A549 (cell line): ENCODE measurements at regions not wholly inside any gene's neighbourhood (a gene's known extent, or its start where the extent isn't known, plus 50 kb on each side); places are given as distances from the start of the nearest gene placed in this dataset.

Experiments
- ATAC-seq, 2 experiments: fragments of 200-7000 bp in 1 of 2; fragments of >200 bp in 1 of 2; cut with Nextera tagmentation in 1 of 2; cut with Tn5 transposase in 1 of 2; 3 replicates each; pipeline versions ENCODE4 v1.8.0 to v1.9.1; 2018 to 2020; ENCODE audit warnings: mild to moderate bottlenecking in 1 of 2, moderate library complexity in 1 of 2
- CTCF ChIA-PET: fragments of 300-600 bp; sonication (Branson Sonifier 250); formaldehyde crosslinking; extraction: SDS; loops from one replicate; lab custom pipeline; 2021; ENCODE audit warnings: antibody characterized with exemption, inconsistent platforms; lab: Yijun Ruan, JAX
- POLR2A ChIA-PET: fragments of 350-600 bp; formaldehyde crosslinking; extraction: SDS; loops from one replicate; lab custom pipeline; 2021; ENCODE audit warnings: antibody characterized with exemption, inconsistent platforms; lab: Yijun Ruan, JAX
- DNase-seq, 2 experiments: peaks; one replicate each; pipeline versions ENCODE4 v3.0.0 to v3.0.0-alpha.2; 2011 to 2016; ENCODE audit warnings: low read depth in 1 of 2, low spot score in 1 of 2
- FAIRE-seq: peaks from 2 replicates; lab custom pipeline; 2011; peaks lifted over from hg19 to GRCh38; lab: Jason Lieb, UNC
- H3K27ac ChIP-seq, 2 experiments: fragments of >200 bp; sonication (Bioruptor Twin); formaldehyde crosslinking; 3 replicates each; pipeline ENCODE4 v1.5.1; 2016 to 2017
- H3K4me1 ChIP-seq: fragments of >200 bp; sonication (Bioruptor Twin); formaldehyde crosslinking; 3 replicates; pipeline ENCODE4 v1.6.1; 2016
- H3K4me2 ChIP-seq: fragments of >200 bp; sonication (Bioruptor Twin); formaldehyde crosslinking; 3 replicates; pipeline ENCODE4 v1.6.1; 2016
- H3K4me3 ChIP-seq: fragments of >200 bp; sonication (Bioruptor Twin); formaldehyde crosslinking; 3 replicates; pipeline ENCODE4 v1.5.1; 2016
- H3K9me3 ChIP-seq: fragments of >200 bp; sonication (Bioruptor Twin); formaldehyde crosslinking; 3 replicates; pipeline ENCODE4 v1.6.1; 2016
- CEBPB ChIP-seq, 2 experiments: fragments of >200 bp in 1 of 2; sonication (Bioruptor Twin) in 1 of 2; formaldehyde crosslinking in 1 of 2; IDR thresholded peaks; 2 replicates each; pipeline ENCODE4 v1.6.1; 2012 to 2016
- CHD2 ChIP-seq: fragments of 150-350 bp; IDR thresholded peaks from 2 replicates; pipeline ENCODE4 v1.6.1; 2014; ENCODE audit warnings: low read length; ENCODE audit not compliant: partially characterized antibody
- E2F6 ChIP-seq: IDR thresholded peaks from 2 replicates; pipeline ENCODE4 v1.6.1; 2012; ENCODE audit warnings: low read depth, borderline replicate concordance
- EHMT2 ChIP-seq: fragments of 200-600 bp; sonication (generic); IDR thresholded peaks from 2 replicates; pipeline ENCODE4 v1.6.1; 2016; ENCODE audit warnings: antibody characterized with exemption, low read depth, mild to moderate bottlenecking, moderate library complexity
- ESRRA ChIP-seq: fragments of 150-350 bp; IDR thresholded peaks from 2 replicates; pipeline ENCODE4 v1.6.1; 2014; ENCODE audit warnings: mild to moderate bottlenecking, low read length, borderline replicate concordance
- FOSL2 ChIP-seq, 2 experiments: fragments of 450-650 bp in 1 of 2; fragments of >200 bp in 1 of 2; sonication (Bioruptor Twin) in 1 of 2; formaldehyde crosslinking; IDR thresholded peaks; 2 replicates each; pipeline versions ENCODE4 v1.5.0 to v1.6.1; 2016 to 2020; ENCODE audit warnings: mild to moderate bottlenecking in 1 of 2, moderate library complexity in 1 of 2
- GATA3 ChIP-seq: IDR thresholded peaks from 2 replicates; pipeline ENCODE4 v1.6.1; 2012; ENCODE audit warnings: borderline replicate concordance
- HES2 ChIP-seq: fragments of >200 bp; sonication (Bioruptor Twin); formaldehyde crosslinking; IDR thresholded peaks from 2 replicates; pipeline ENCODE4 v1.6.1; 2016
- HEYL ChIP-seq: fragments of 250-450 bp; sonication (Bioruptor Pico); IDR thresholded peaks from 2 replicates; pipeline ENCODE4 v1.8.0; 2021; ENCODE audit warnings: mild to moderate bottlenecking, moderate library complexity
- HOXB13 ChIP-seq: fragments of 250-450 bp; sonication (Bioruptor Pico); IDR thresholded peaks from 2 replicates; pipeline ENCODE4 v1.5.0; 2020; ENCODE audit warnings: low read depth, mild to moderate bottlenecking, moderate library complexity
- JUN ChIP-seq, 2 experiments: fragments of >200 bp; sonication (Bioruptor Twin); formaldehyde crosslinking; IDR thresholded peaks; 2 replicates in 1 of 2; 3 replicates in 1 of 2; pipeline ENCODE4 v1.6.1; 2016 to 2017
- KDM5A ChIP-seq: fragments of 200-600 bp; sonication (generic); IDR thresholded peaks from 2 replicates; pipeline ENCODE4 v1.6.1; 2016; ENCODE audit warnings: antibody characterized with exemption, mild to moderate bottlenecking
- NR3C1 ChIP-seq: fragments of >200 bp; sonication (Bioruptor Twin); formaldehyde crosslinking; IDR thresholded peaks from 3 replicates; pipeline ENCODE4 v1.6.1; 2017
- POLR2AphosphoS2 ChIP-seq: conservative IDR thresholded peaks from 2 replicates; pipeline ENCODE4 v1.6.1; 2012; ENCODE audit warnings: low read length, improper control_type of control experiment, inconsistent platforms
- RAD21 ChIP-seq, 2 experiments: fragments of >200 bp in 1 of 2; sonication (Bioruptor Twin) in 1 of 2; formaldehyde crosslinking in 1 of 2; IDR thresholded peaks in 1 of 2; conservative IDR thresholded peaks in 1 of 2; 2 replicates in 1 of 2; 3 replicates in 1 of 2; pipeline ENCODE4 v1.6.1; 2012 to 2018; ENCODE audit warnings: inconsistent platforms in 1 of 2
- RCOR1 ChIP-seq: fragments of 150-350 bp; IDR thresholded peaks from 2 replicates; pipeline ENCODE4 v1.6.1; 2014; ENCODE audit warnings: antibody characterized with exemption, low read length, low read depth
- ZNF302 ChIP-seq: fragments of 250-450 bp; sonication (Bioruptor Pico); IDR thresholded peaks from 2 replicates; pipeline ENCODE4 v1.9.0; 2021; ENCODE audit warnings: inconsistent platforms, mild to moderate bottlenecking, moderate library complexity
- WGBS: methylation state at CpG from one replicate; pipeline ENCODE4 v1.1.6; 2017; ENCODE audit errors: missing lambda C conversion rate; 5-methylcytosine and 5-hydroxymethylcytosine counted together
- TF ChIP-seq, protein P1 (sequence below): fragments of >200 bp; sonication (Bioruptor Twin); formaldehyde crosslinking; IDR thresholded peaks from 3 replicates; pipeline ENCODE4 v1.5.1; 2016
- TF ChIP-seq, protein P2 (sequence below): fragments of 250-450 bp; sonication (Bioruptor Pico); IDR thresholded peaks from 2 replicates; pipeline ENCODE4 v1.5.0; 2021; ENCODE audit warnings: mild to moderate bottlenecking, moderate library complexity, borderline replicate concordance

- CTCF ChIA-PET, result no interaction called here
- no peak for TF ChIP-seq HES2
- TF ChIP-seq E2F6, result no peak
- no peak for TF ChIP-seq ESRRA
- TF ChIP-seq FOSL2 (IDR thresholded peaks at IDR 0.05), result no peak
- no peak for TF ChIP-seq FOSL2 (CRISPR knock-in tag; IDR thresholded peaks at IDR 0.05)
- TF ChIP-seq HEYL (CRISPR knock-in tag), result no peak
- no peak for TF ChIP-seq CEBPB (IDR thresholded peaks at IDR 0.05)
- TF ChIP-seq KDM5A, result no peak
- no peak for TF ChIP-seq EHMT2
- no peak for TF ChIP-seq NR3C1
- TF ChIP-seq, protein P1, sequence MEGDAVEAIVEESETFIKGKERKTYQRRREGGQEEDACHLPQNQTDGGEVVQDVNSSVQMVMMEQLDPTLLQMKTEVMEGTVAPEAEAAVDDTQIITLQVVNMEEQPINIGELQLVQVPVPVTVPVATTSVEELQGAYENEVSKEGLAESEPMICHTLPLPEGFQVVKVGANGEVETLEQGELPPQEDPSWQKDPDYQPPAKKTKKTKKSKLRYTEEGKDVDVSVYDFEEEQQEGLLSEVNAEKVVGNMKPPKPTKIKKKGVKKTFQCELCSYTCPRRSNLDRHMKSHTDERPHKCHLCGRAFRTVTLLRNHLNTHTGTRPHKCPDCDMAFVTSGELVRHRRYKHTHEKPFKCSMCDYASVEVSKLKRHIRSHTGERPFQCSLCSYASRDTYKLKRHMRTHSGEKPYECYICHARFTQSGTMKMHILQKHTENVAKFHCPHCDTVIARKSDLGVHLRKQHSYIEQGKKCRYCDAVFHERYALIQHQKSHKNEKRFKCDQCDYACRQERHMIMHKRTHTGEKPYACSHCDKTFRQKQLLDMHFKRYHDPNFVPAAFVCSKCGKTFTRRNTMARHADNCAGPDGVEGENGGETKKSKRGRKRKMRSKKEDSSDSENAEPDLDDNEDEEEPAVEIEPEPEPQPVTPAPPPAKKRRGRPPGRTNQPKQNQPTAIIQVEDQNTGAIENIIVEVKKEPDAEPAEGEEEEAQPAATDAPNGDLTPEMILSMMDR, result no peak
- no peak for TF ChIP-seq RCOR1
- TF ChIP-seq, all 56 proteins: peak for 0
- DNase-seq (no peak), ATAC-seq (no peak), FAIRE-seq (no peak)
- Histone ChIP-seq H3K27ac (no peak overlapping the region), H3K4me3 (no peak overlapping the region), H3K4me1 (peaks cover 7% of the 10 kb centered on the region; the same call in 2 of the 3 replicates), H3K9me3 (no peaks in the 10 kb centered on the region), H3K4me2 (peak overlapping the region; percentile 34; the same call in 1 of the 3 replicates)
- WGBS, result 49% methylated on average over 3 of the region's 3 CpGs
- POLR2A ChIA-PET, result no interaction called here
These were observed 1061.0 kb downstream of the NR2F1-AS1 start for GRCh38 chr5:92519811-92520632.

DNA sequence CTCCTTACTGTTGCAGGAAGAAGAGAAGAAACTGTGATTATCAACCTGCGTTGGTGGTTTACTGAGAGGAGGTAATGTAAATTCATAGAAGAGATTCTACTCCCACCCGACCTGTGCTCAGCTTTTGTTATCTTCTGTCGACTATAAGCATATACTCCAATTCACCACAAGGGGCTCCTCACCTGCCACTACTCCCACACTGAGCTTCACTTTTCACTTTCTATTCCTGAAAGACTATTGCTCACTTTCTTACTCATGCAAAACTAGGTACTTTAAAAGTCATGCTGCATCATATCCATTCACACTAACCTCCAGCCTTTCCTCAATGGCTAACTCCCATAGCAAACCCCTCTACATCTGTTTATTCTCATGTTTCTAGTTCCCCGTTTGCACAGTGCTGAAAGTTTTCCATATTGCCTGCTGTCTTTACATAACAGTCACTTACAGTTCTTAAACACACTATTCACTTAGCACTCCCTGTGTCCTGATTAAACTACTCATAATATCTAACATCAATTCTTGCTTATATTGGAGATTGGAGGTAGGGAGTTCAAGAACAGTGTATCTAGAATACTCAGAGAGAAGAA, 1062.6 kb downstream of the NR2F1-AS1 start:
- Histone ChIP-seq H3K27ac (no peak overlapping the region), H3K9me3 (peaks cover 10% of the 10 kb centered on the region; the same call in 2 of the 3 replicates), H3K4me1 (peaks cover 7% of the 10 kb centered on the region; the same call in 2 of the 3 replicates), H3K4me3 (no peak overlapping the region), H3K4me2 (no peak overlapping the region)
- FAIRE-seq, result no peak
- ChIA-PET CTCF (interaction anchor here (0.7 kb wide), 1 partner anchor 9 kb away, joined by 3 read pairs; no protein-coding TSS in a partner anchor), POLR2A (no interaction called here)
- DNase-seq, result peak; percentile 12 to 13
- ATAC-seq, result peak; percentile 47 to 78; a peak in 3 of 6 replicates
- 87% methylated on average over 4 of the region's 4 CpGs for WGBS
- TF ChIP-seq RAD21 (conservative IDR thresholded peaks at IDR 0.05 in 1 of 2, IDR thresholded peaks at IDR 0.05 in 1 of 2), result peak; percentile 19 to 28; a peak in 2 of 5 replicates
- TF ChIP-seq, protein P1, result no peak

- no peak for FAIRE-seq
- peaks cover 24% of the 10 kb centered on the region for H3K9me3 ChIP-seq
- ChIA-PET CTCF (no interaction called here), POLR2A (no interaction called here)
- no peak for ATAC-seq
- peaks cover 4% of the 10 kb centered on the region; the same call in 2 of the 3 replicates for H3K4me1 ChIP-seq
- H3K4me2 ChIP-seq, result no peak overlapping the region
- no peak overlapping the region for H3K4me3 ChIP-seq
- no peak overlapping the region for H3K27ac ChIP-seq
- no peak for DNase-seq
- TF ChIP-seq JUN (IDR thresholded peaks at IDR 0.05), result no peak
- TF ChIP-seq, protein P2, sequence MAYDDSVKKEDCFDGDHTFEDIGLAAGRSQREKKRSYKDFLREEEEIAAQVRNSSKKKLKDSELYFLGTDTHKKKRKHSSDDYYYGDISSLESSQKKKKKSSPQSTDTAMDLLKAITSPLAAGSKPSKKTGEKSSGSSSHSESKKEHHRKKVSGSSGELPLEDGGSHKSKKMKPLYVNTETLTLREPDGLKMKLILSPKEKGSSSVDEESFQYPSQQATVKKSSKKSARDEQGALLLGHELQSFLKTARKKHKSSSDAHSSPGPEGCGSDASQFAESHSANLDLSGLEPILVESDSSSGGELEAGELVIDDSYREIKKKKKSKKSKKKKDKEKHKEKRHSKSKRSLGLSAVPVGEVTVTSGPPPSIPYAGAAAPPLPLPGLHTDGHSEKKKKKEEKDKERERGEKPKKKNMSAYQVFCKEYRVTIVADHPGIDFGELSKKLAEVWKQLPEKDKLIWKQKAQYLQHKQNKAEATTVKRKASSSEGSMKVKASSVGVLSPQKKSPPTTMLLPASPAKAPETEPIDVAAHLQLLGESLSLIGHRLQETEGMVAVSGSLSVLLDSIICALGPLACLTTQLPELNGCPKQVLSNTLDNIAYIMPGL (CRISPR knock-in tag), result no peak
- no peak for TF ChIP-seq POLR2AphosphoS2
- TF ChIP-seq GATA3, result no peak
- no peak for TF ChIP-seq CHD2
- no peak for TF ChIP-seq ZNF302 (CRISPR knock-in tag)
- TF ChIP-seq, protein P1, result no peak
- TF ChIP-seq HOXB13, result no peak
These were observed 1066.1 kb downstream of the NR2F1-AS1 start for GRCh38 chr5:92514896-92515295.
